ENCODE measurements at regions not wholly inside any gene's neighbourhood (a gene's known extent, or its start where the extent isn't known, plus 50 kb on each side); places are given as distances from the start of the nearest gene placed in this dataset.

DNA sequence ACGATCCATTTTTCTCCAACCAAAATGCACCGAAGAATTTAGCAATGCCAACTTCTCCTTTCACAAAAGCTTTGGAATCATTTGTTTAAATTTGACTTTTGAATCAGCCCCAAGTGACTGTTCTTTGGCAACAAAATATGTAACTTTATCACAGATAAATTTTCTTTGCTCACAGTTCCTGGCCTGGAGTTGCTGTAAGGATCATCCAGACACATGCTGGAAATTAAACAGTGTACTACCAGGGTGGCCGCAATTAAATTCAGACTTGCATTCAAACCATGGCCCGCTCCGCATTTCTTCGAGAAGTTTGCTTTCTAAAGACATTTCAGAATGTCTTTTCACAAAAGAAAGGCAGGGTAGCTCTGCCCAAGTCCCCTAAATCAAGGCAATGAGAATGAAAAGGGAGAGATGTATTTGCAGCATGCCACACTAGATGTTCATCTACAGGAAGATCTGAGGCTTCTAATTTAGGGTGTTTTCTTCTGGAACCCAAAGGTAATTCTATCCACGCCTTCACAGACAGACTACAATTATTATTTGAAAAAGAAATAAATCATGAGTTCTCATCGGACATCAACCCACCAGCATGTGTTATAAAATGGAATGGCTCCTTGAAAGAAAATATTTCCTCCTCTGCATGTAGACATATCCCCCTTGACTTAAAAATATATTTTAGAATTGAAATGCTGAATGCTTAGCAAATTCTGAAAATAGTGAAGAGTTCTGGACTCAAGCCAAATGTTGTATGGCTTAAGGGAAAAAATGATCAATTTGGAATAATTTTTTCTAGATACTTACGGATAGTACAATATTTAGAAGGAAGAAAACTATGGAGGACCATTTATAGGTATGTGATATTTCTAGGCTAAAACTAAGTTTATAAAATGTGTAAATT lies 189.7 kb upstream of the BLID start:
- TF ChIP-seq EP300 (IDR thresholded peaks at IDR 0.05; ENCODE audit: low read length) (no peak), NBN (IDR thresholded peaks at IDR 0.05; ENCODE audit: low read depth) (no peak), CBX8 (IDR thresholded peaks at IDR 0.05; ENCODE audit: borderline replicate concordance, extremely low read depth, low read depth, low read length, poor library complexity, severe bottlenecking) (no peak)

All from K562 (cell line).